ENCODE measurements at regions not wholly inside any gene's neighbourhood (a gene's known extent, or its start where the extent isn't known, plus 50 kb on each side); places are given as distances from the start of the nearest gene placed in this dataset.

DNA sequence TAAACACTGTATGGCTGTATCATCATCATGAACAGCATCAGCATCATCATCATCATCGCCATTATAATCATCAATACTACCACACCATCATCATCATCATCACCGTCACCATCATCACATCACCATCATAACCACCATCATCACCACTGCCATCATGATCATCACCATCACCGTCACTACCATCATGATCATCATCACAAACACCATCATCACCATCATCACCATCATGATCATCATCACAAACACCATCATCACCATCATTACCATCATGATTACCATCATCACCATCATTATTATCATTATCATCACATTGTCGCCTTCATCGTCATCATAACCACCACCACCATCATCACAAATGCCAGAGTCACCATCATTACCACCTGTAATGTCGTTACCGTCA lies 1196.9 kb downstream of the NLGN4X start:
- TF ChIP-seq, protein P1, sequence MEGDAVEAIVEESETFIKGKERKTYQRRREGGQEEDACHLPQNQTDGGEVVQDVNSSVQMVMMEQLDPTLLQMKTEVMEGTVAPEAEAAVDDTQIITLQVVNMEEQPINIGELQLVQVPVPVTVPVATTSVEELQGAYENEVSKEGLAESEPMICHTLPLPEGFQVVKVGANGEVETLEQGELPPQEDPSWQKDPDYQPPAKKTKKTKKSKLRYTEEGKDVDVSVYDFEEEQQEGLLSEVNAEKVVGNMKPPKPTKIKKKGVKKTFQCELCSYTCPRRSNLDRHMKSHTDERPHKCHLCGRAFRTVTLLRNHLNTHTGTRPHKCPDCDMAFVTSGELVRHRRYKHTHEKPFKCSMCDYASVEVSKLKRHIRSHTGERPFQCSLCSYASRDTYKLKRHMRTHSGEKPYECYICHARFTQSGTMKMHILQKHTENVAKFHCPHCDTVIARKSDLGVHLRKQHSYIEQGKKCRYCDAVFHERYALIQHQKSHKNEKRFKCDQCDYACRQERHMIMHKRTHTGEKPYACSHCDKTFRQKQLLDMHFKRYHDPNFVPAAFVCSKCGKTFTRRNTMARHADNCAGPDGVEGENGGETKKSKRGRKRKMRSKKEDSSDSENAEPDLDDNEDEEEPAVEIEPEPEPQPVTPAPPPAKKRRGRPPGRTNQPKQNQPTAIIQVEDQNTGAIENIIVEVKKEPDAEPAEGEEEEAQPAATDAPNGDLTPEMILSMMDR (IDR thresholded peaks at IDR 0.05; ENCODE audit: low read depth, low read length, poor library complexity, severe bottlenecking), result no peak
- TF ChIP-seq EZH2phosphoT487 (IDR thresholded peaks at IDR 0.05; ENCODE audit: borderline replicate concordance, low read length), result no peak

Measured in DOHH2 (cell line).